Subcutaneous abdominal adipose tissue (tissue), 5 donors: ENCODE measurements at regions not wholly inside any gene's neighbourhood (a gene's known extent, or its start where the extent isn't known, plus 50 kb on each side); places are given as distances from the start of the nearest gene placed in this dataset.
"Not testable (repeated sequence)": the region's sequence is repeated elsewhere in the genome, so short reads cannot be mapped to it uniquely, and the experiment has no call there.

ENCODE experiments used
- H3K27ac ChIP-seq: one replicate; pipeline ENCODE4 v1.7.0; 2013; ENCODE audit warnings: low read depth, mild to moderate bottlenecking, inconsistent platforms, low read length, moderate library complexity
- H3K27me3 ChIP-seq, 5 donors: one replicate each; pipeline ENCODE4 v1.7.0; 2013; ENCODE audit warnings: low read length in 5 of 5, inconsistent platforms in 1 of 5; ENCODE audit not compliant: control insufficient read depth in 5 of 5, insufficient read depth in 4 of 5
- H3K36me3 ChIP-seq, 5 donors: one replicate each; pipeline ENCODE4 v1.7.0; 2013; ENCODE audit warnings: low read length in 5 of 5; ENCODE audit not compliant: control insufficient read depth in 5 of 5, insufficient read depth in 5 of 5
- H3K4me1 ChIP-seq, 5 donors: one replicate each; pipeline ENCODE4 v1.7.0; 2013; ENCODE audit warnings: low read length in 5 of 5, mild to moderate bottlenecking in 3 of 5, moderate library complexity in 1 of 5; ENCODE audit not compliant: control insufficient read depth in 5 of 5, insufficient read depth in 5 of 5
- H3K4me3 ChIP-seq, 5 donors: one replicate each; pipeline ENCODE4 v1.7.0; 2013; ENCODE audit warnings: low read length in 5 of 5, low read depth in 1 of 5
- H3K9ac ChIP-seq, 5 donors: one replicate each; pipeline ENCODE4 v1.7.0; 2013; ENCODE audit warnings: low read length in 5 of 5, mild to moderate bottlenecking in 4 of 5, moderate library complexity in 3 of 5
- H3K9me3 ChIP-seq, 5 donors: one replicate each; pipeline ENCODE4 v1.7.0; 2013; ENCODE audit warnings: low read length in 5 of 5; ENCODE audit not compliant: control insufficient read depth in 5 of 5
- donor health status: healthy.
- donor health status: healthy.
- donor health status: healthy.
- donor health status: healthy.
- donor health status: healthy.

DNA sequence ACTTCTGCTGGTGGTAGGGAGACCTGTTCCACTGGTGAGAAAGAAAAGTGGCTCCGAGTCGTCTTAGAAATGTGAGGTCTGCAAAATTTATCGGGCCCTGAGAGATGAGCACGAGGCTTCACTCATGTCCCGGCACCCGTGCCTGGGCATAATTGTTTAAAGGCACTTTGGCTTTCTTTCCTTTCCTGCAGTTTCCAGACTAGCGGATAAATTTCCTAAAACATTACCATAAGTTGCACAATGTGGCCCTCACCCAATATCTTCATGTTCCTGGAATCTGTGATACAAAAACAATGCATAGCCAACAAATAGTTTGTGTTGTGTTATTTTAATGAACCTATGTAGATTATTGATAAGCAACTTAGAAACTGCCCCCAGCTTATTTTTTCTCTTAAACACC, 52.6 kb upstream of the GOLGA8O start:
- not testable (repeated sequence) for H3K36me3 ChIP-seq, H3K4me1 ChIP-seq, H3K9ac ChIP-seq, H3K9me3 ChIP-seq, H3K27me3 ChIP-seq, H3K4me3 ChIP-seq, H3K27ac ChIP-seq

DNA sequence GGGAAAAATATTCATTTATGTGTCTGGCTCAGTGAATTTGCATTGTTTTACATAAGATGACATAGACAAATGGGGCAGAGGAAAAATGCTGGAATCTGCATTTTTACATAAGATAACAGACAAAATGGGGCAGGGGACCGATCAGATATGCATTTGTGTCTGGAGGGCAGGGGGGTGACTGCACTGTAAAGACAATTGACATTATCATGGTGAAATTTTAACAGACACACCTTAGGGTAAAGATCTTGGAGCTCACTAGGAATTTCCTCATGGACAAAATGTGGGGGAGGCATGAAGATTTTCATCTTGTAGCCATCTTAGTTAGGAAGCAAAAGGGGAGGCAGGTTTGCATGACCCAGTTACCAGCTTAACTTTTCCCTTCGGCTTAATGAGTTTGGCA, 51.4 kb upstream of the GOLGA8O start:
- H3K4me3 ChIP-seq, H3K9me3 ChIP-seq, H3K9ac ChIP-seq, H3K36me3 ChIP-seq, H3K4me1 ChIP-seq, H3K27me3 ChIP-seq, H3K27ac ChIP-seq: not testable (repeated sequence)

- H3K27me3 ChIP-seq, H3K4me1 ChIP-seq, H3K36me3 ChIP-seq, H3K9ac ChIP-seq, H3K9me3 ChIP-seq, H3K4me3 ChIP-seq, H3K27ac ChIP-seq: not testable (repeated sequence)
These were observed 50.2 kb upstream of the GOLGA8O start for GRCh38 chr15:32505633-32506032.
